ENCODE measurements at regions not wholly inside any gene's neighbourhood (a gene's known extent, or its start where the extent isn't known, plus 50 kb on each side); places are given as distances from the start of the nearest gene placed in this dataset.

DNA sequence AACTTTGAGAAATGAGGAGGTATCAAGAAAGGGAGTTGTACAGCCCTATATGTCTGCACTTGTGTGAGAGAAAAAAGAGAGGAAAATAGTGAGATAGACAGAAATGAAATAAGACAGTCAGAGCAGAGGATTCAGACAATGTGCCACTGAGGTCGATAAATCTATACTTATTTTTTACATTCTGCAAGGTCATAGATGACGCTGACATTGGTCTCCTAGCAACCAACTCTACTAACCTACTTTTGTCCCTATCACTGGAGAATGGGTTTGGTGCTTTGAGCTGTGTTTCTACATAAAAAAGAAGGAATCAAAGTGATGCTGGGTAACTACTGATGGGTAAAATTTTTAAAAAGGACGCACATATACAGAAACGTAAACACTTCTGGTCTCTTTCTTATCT is 573.3 kb upstream of the RORB start:
- intact Hi-C loops (cut with micrococcal nuclease): no loop called here
- Histone ChIP-seq H3K4me3 (replicated peaks in 1 of 3; ENCODE audit: insufficient read depth in 1 of 3, low read depth in 1 of 3, low read length in 3 of 3) (no peak overlapping the region), H2AFZ (ENCODE audit: low read depth, low read length) (no peak overlapping the region), H3K4me1 (ENCODE audit: control insufficient read depth, extremely low read depth, insufficient read depth, low read length) (no peaks in the 10 kb centered on the region), H3K9ac (replicated peaks; ENCODE audit: extremely low read depth, insufficient read depth, low read length) (no peak overlapping the region), H4K20me1 (replicated peaks; ENCODE audit: control insufficient read depth, extremely low read depth, insufficient read depth, low read length) (no peaks in the 10 kb centered on the region), H3K9me3 (replicated peaks; ENCODE audit: control insufficient read depth, insufficient read depth, low read length) (no peaks in the 10 kb centered on the region), H3K79me2 (ENCODE audit: control insufficient read depth, insufficient read depth, low read length) (no peaks in the 10 kb centered on the region), H3K4me2 (ENCODE audit: insufficient read depth, low read length) (no peak overlapping the region), H3K27me3 (ENCODE audit: control insufficient read depth in 2 of 2, insufficient read depth in 2 of 2, low read length in 2 of 2) (no peaks in the 10 kb centered on the region), H3K27ac (ENCODE audit: insufficient read depth, low read depth, low read length) (no peak overlapping the region), H3K36me3 (ENCODE audit: control insufficient read depth in 2 of 2, extremely low read depth in 1 of 2, insufficient read depth in 2 of 2, low read length in 2 of 2) (no peaks in the 10 kb centered on the region), H3K9me1 (replicated peaks; ENCODE audit: control insufficient read depth, extremely low read depth, insufficient read depth, low read length) (no peaks in the 10 kb centered on the region)
- no TSS peak for BruUV-seq (replicated peaks)
- CTCF ChIA-PET: no interaction called here
- no peak for TF ChIP-seq GATA2 (IDR thresholded peaks at IDR 0.05; ENCODE audit: insufficient read depth, insufficient read length, low read depth, low read length)
- TF ChIP-seq, protein P1, sequence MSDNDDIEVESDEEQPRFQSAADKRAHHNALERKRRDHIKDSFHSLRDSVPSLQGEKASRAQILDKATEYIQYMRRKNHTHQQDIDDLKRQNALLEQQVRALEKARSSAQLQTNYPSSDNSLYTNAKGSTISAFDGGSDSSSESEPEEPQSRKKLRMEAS (IDR thresholded peaks at IDR 0.05; ENCODE audit: insufficient read depth, insufficient read length): no peak
- TF ChIP-seq POLR2A (IDR thresholded peaks at IDR 0.05; ENCODE audit: low read depth, low read length): no peak
- TF ChIP-seq JUN (IDR thresholded peaks at IDR 0.05; ENCODE audit: borderline replicate concordance, insufficient read depth, insufficient read length, low read depth): no peak
- no peak for TF ChIP-seq MYC (IDR thresholded peaks at IDR 0.05; ENCODE audit: low read depth, low read length)
- no peak for TF ChIP-seq POLR2AphosphoS5 (IDR thresholded peaks at IDR 0.05; ENCODE audit: insufficient read depth, low read depth, low read length)
- TF ChIP-seq EZH2 (IDR thresholded peaks at IDR 0.05; ENCODE audit: borderline replicate concordance, low read depth, low read length, severe bottlenecking): no peak
- no peak for TF ChIP-seq FOS (IDR thresholded peaks at IDR 0.05; ENCODE audit: borderline replicate concordance, insufficient read depth, low read length)
- no peak for TF ChIP-seq CTCF (IDR thresholded peaks at IDR 0.05; ENCODE audit: extremely low read depth in 1 of 2, insufficient read depth in 1 of 2, low read depth in 1 of 2, low read length in 2 of 2)
- no peak for FAIRE-seq
- POLR2A ChIA-PET: no interaction called here
- dilution Hi-C loops (cut with MboI; ENCODE audit: extremely low pct_ligation_motif_present, low sequenced_read_pairs): no loop called here
- DNase-seq (ENCODE audit: low read depth, low spot score): no peak

Measured in endothelial cell of umbilical vein (primary cell).